Duodenal mucosa (tissue), 2 donors: ENCODE measurements at regions not wholly inside any gene's neighbourhood (a gene's known extent, or its start where the extent isn't known, plus 50 kb on each side); places are given as distances from the start of the nearest gene placed in this dataset.

Source experiments
- H3K27ac ChIP-seq: one replicate; pipeline ENCODE4 v1.7.0; 2013; ENCODE audit warnings: low read depth, low read length
- H3K27me3 ChIP-seq, 2 donors: one replicate each; pipeline ENCODE4 v1.7.0; 2013; ENCODE audit warnings: low read length in 2 of 2, control low read depth in 1 of 2; ENCODE audit not compliant: insufficient read depth in 2 of 2, control insufficient read depth in 1 of 2
- H3K36me3 ChIP-seq, 2 donors: one replicate each; pipeline ENCODE4 v1.7.0; 2013; ENCODE audit warnings: low read length in 2 of 2, control low read depth in 1 of 2; ENCODE audit not compliant: insufficient read depth in 2 of 2, control insufficient read depth in 1 of 2
- H3K4me1 ChIP-seq, 2 donors: one replicate each; pipeline ENCODE4 v1.7.0; 2013; ENCODE audit warnings: low read length in 2 of 2, control low read depth in 1 of 2; ENCODE audit not compliant: insufficient read depth in 2 of 2, control insufficient read depth in 1 of 2
- H3K4me3 ChIP-seq, 2 donors: one replicate each; pipeline ENCODE4 v1.7.0; 2013; ENCODE audit warnings: low read length in 2 of 2, low read depth in 1 of 2
- H3K9ac ChIP-seq, 2 donors: one replicate each; pipeline ENCODE4 v1.7.0; 2013; ENCODE audit warnings: low read length in 2 of 2, low read depth in 1 of 2
- H3K9me3 ChIP-seq, 2 donors: one replicate each; pipeline ENCODE4 v1.7.0; 2013; ENCODE audit warnings: low read length in 2 of 2, control low read depth in 1 of 2; ENCODE audit not compliant: control insufficient read depth in 1 of 2

DNA sequence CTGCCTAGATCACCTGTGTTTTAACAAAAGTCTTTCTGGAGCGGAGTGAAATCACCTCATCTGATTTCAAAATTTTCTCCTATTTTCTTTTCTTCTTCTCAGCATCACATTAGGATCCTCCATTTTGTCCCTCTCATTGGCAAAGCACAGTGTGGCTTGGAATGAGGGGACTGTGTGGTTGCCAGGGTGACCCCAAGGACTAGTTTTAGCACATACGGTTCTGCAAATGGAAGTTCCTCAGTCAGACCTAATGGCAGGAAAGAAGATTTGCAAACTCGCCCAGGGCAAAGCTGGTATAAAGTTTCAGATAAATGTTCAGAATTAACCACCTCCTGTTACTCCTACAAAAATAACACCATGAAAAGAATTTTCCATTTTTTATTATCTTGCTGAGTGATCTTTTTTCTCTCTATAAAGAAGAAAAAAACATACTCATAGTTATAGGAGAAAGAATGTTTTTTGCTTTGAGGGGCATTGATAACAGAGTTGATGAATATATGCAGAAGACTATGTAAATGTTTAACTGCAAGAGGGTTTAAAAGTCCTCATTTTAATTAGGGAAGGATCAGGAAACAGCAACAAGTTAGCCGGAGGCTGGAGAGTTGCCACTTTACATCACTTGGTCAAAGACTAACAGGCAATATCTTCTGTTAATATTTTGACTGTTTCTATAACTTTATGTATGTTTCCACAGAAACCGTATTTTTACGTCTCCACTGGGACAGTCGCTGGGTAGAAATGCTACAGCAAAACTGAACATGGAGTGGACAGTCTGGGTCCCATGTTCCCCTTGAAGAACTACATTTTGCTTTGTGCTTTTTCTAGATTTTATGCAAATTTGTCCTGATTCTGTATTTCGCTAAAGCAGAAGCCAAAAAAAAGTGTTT lies 257.8 kb downstream of the NR2F1-AS1 start:
- H3K4me3 ChIP-seq, result no peak overlapping the region
- no peak overlapping the region for H3K27ac ChIP-seq
- no peaks in the 10 kb centered on the region for H3K9me3 ChIP-seq
- H3K27me3 ChIP-seq, result no peaks in the 10 kb centered on the region
- no peaks in the 10 kb centered on the region for H3K4me1 ChIP-seq
- H3K9ac ChIP-seq, result no peak overlapping the region
- no peaks in the 10 kb centered on the region for H3K36me3 ChIP-seq

DNA sequence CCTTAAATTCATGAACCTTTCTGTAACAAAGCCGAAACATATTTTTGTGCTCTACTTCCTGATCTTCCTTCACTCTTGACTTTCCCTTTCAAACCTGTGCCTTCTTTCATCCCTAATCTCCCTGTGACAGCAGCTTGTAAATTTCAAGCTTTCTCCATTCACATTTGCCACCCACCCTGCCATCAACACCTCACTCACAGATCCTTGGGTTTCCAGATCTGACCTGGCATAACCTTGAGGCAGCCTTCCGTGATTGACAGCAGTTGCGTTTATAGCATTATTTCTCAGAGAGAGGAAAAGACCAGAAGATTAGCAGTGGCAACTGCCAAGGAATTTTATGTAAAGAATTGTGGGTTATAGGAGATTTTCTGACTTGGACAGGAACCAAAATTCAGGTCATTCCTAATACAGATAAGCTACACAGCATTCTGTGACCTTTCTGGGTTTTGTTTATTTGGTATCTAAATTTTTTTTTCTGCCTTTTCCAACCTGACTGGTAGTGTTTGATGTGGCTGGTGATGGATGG lies 260.0 kb downstream of the NR2F1-AS1 start:
- Histone ChIP-seq H3K27ac (no peak overlapping the region), H3K4me1 (no peaks in the 10 kb centered on the region), H3K36me3 (no peaks in the 10 kb centered on the region), H3K9ac (no peak overlapping the region), H3K27me3 (no peaks in the 10 kb centered on the region), H3K9me3 (no peaks in the 10 kb centered on the region), H3K4me3 (no peak overlapping the region)

DNA sequence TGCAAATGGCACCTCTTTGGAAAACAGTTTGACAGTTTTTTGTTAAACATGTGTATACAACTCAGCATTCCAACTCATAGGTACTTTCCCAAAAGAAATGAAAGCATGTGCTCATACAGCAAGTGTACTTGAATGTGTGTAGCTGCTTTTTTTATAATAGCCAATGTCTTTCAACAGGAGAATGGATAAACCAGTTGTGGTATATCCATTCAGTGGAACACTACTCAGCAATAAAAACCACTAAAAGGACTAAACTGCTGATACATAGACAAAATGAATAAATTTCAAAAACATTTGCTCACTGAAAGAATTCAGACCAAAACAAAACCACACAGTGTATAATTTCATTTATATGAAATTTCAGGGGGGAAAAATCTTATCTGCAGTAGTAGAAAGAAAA lies 267.3 kb downstream of the NR2F1-AS1 start:
- Histone ChIP-seq H3K36me3 (no peaks in the 10 kb centered on the region), H3K9me3 (no peaks in the 10 kb centered on the region), H3K9ac (no peak overlapping the region)

DNA sequence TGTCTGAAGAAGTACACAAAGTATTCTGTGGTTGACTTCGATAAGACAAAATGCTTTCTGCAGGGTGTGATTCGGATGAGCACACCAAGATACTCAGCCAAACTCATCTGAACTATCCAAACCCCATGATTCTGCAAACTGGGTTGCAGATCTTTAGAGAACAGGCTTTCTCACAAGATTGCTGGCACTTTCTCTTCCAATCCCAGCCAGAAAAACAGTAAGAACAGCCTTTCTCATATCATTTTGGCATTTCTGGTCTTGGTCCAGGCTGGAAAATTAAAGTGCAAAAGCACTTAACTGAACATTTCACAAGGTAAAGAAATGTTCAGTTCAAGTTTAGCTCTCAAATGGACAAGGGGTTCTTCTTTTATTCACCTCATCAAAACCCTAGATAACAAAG lies 269.1 kb downstream of the NR2F1-AS1 start:
- Histone ChIP-seq H3K4me3 (no peak overlapping the region), H3K9me3 (no peaks in the 10 kb centered on the region), H3K27ac (no peak overlapping the region), H3K27me3 (no peaks in the 10 kb centered on the region), H3K4me1 (no peaks in the 10 kb centered on the region), H3K36me3 (no peaks in the 10 kb centered on the region), H3K9ac (no peak overlapping the region)

More for the DNA sequence above, 267.3 kb downstream of the NR2F1-AS1 start:
- Histone ChIP-seq H3K27ac (no peak overlapping the region), H3K4me1 (no peaks in the 10 kb centered on the region), H3K4me3 (no peak overlapping the region), H3K27me3 (no peaks in the 10 kb centered on the region)

DNA sequence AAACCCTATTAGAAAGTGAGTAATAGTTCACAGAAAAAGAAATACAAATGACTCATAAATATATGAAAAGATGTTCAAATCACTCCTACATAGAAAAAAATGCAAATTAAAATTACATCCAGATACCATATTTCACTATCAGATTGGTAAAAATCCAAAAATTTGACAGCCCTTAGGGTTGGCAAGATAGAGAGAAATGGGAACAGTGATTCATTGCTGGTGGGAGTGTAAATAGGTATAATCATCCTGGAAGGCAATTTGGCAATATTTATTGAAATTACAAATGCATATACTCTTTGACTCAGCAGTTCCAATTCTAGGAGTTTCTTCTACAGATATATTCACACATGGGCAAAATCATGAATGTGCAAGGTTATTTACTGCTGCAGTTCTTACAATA lies 273.5 kb downstream of the NR2F1-AS1 start:
- no peaks in the 10 kb centered on the region for H3K36me3 ChIP-seq
- H3K27ac ChIP-seq, result no peak overlapping the region
- no peak overlapping the region for H3K4me3 ChIP-seq
- no peaks in the 10 kb centered on the region for H3K27me3 ChIP-seq
- H3K4me1 ChIP-seq, result no peaks in the 10 kb centered on the region
- no peaks in the 10 kb centered on the region for H3K9me3 ChIP-seq
- no peak overlapping the region for H3K9ac ChIP-seq

DNA sequence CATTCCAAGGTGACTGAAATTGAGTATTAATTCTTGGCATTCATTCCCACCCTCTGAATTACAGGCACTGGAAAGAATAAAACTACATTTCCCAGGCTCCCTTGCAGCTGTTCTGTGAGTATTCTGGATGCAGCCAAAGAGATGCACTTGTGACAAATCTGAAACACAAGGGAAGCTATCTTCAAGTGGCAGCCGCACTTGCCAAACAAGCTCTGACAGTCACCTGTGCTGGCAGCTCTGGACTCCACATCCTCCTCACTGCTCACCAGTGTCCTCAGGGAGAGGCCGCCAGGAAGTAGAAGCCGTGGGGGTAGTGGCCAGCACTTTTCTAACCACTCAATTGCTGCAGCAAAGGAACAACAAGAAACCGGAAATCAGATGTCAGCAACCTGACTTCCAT lies 275.0 kb downstream of the NR2F1-AS1 start:
- Histone ChIP-seq H3K27me3 (no peaks in the 10 kb centered on the region), H3K4me3 (no peak overlapping the region), H3K27ac (no peak overlapping the region)

DNA sequence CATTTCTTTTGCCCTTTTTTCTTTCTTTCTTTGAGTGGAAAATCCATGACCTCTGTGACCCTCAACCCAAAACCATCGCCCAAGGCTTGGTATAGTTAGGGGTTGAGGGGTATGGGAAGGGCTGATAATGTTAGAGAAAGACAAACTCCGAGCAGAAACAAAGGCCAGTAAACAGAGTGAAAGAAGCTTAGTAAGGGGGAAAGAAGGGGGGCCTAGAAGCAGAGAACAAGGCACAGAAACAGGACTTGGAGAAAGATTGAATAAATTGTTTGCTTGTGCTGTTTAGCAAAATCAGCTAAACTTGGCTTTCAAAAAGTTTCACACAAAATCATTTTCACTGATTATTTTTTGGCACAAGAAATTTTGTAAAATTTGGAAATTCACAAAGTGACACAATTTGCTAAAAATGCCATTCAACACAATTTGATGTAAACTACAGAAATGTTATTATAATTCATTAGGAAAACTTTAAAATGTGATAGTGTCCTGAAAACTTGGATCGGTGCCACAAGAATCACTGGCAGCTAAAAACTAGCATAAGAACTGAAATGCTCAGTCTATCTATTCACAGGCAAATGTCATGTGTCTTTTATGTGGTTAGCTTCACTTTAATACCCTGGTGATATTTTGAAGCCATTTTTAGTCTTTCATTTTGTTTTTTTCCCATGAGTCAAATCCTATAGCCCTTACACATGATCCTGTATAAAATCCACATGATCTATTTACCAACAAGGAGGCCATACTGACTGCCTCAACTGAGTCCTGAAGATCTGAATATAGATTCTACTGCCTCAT lies 276.4 kb downstream of the NR2F1-AS1 start:
- no peak overlapping the region for H3K9ac ChIP-seq
- H3K27me3 ChIP-seq, result no peaks in the 10 kb centered on the region
- H3K4me1 ChIP-seq, result no peaks in the 10 kb centered on the region
- no peaks in the 10 kb centered on the region for H3K36me3 ChIP-seq
- H3K27ac ChIP-seq, result no peak overlapping the region
- H3K4me3 ChIP-seq, result no peak overlapping the region
- H3K9me3 ChIP-seq, result no peaks in the 10 kb centered on the region

More for the DNA sequence above, 275.0 kb downstream of the NR2F1-AS1 start:
- H3K9ac ChIP-seq, result no peak overlapping the region
- no peaks in the 10 kb centered on the region for H3K36me3 ChIP-seq
- H3K4me1 ChIP-seq, result no peaks in the 10 kb centered on the region
- H3K9me3 ChIP-seq, result no peaks in the 10 kb centered on the region

DNA sequence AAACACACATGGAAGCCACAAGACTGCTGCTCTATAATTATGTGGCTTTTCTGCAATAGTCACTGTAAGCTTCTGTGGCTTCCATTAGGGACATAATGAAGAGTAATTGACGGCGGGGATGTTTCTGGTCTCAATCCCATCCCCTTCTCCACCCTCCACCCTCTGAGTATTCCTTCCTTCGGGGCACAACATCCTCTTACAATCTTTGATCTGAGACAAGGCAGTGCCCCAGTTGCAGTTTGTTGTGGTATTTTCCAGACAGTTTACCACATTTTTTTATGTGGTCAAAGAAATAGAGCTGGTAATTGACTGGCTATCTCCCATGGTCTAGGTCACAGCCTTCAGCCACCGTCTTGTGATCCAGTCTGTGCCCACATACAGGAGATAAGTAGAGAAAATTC lies 277.7 kb downstream of the NR2F1-AS1 start:
- no peaks in the 10 kb centered on the region for H3K9me3 ChIP-seq
- H3K36me3 ChIP-seq, result no peaks in the 10 kb centered on the region
- no peak overlapping the region for H3K4me3 ChIP-seq
- no peaks in the 10 kb centered on the region for H3K27me3 ChIP-seq
- H3K9ac ChIP-seq, result no peak overlapping the region
- no peaks in the 10 kb centered on the region for H3K4me1 ChIP-seq
- no peak overlapping the region for H3K27ac ChIP-seq

DNA sequence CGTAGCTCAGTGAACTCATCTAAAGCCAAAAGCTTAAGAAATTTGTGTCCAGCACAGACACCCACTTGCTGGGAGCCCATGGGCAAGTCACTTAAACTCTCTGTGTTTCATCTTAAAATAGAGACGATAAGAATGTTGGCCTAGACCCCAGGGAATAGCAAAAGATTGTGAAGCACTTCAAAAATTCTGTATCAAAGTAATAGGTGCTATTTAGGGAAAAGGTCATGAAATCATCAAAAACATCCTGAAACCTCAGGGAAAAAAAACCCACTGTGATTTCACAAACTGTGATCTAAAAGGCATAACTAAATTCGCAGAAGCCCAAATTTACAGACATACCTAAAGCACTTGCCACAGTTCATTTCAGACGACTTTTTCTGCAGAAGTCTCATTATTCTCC lies 278.3 kb downstream of the NR2F1-AS1 start:
- H3K27me3 ChIP-seq, result no peaks in the 10 kb centered on the region
- H3K4me1 ChIP-seq, result no peaks in the 10 kb centered on the region
- H3K27ac ChIP-seq, result no peak overlapping the region
- no peak overlapping the region for H3K4me3 ChIP-seq
- H3K36me3 ChIP-seq, result no peaks in the 10 kb centered on the region
- H3K9ac ChIP-seq, result no peak overlapping the region
- H3K9me3 ChIP-seq, result no peaks in the 10 kb centered on the region

DNA sequence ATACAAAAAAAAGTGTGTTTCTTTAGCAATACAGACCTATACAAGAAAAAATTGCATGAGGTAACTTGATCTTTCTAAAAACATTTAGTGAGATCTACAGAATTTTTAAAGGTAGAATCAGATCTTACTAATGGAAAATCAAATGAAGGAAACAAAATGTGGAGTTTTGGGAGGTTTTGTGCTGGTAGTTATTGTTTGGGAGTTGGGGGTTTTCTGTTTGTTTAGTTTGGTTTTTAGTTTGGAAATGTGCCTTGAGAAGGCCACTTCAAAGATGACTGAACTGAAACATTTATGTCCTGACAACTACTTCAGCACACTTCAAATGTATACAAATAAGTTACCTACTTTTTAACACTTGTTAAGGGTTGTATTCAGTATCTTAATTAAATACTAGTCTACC lies 280.1 kb downstream of the NR2F1-AS1 start:
- Histone ChIP-seq H3K4me1 (no peaks in the 10 kb centered on the region), H3K4me3 (no peak overlapping the region), H3K9me3 (no peaks in the 10 kb centered on the region), H3K27ac (no peak overlapping the region), H3K36me3 (no peaks in the 10 kb centered on the region), H3K27me3 (no peaks in the 10 kb centered on the region), H3K9ac (no peak overlapping the region)
